C4-2B (cell line): ENCODE measurements at regions not wholly inside any gene's neighbourhood (a gene's known extent, or its start where the extent isn't known, plus 50 kb on each side); places are given as distances from the start of the nearest gene placed in this dataset.

Source experiments
- H3K27ac ChIP-seq: fragments of 450-650 bp; 2 replicates; pipeline ENCODE4 v1.5.1; 2017
- CTCF ChIP-seq: fragments of 450-650 bp; conservative IDR thresholded peaks from 2 replicates; pipeline ENCODE4 v1.5.1; 2017; ENCODE audit warnings: mild to moderate bottlenecking
- ZFX ChIP-seq: fragments of 450-650 bp; IDR thresholded peaks from 2 replicates; pipeline ENCODE4 v1.6.1; 2017

GRCh38 chr4:59120287-59120814 lies 2010.2 kb upstream of the IGFBP7 start:
- H3K27ac ChIP-seq, result no peak overlapping the region
- TF ChIP-seq ZFX, result no peak
- TF ChIP-seq CTCF, result no peak

- no peak overlapping the region for H3K27ac ChIP-seq
- TF ChIP-seq ZFX, result no peak
- no peak for TF ChIP-seq CTCF
Measured at GRCh38 chr4:59122626-59123025, 2012.4 kb upstream of the IGFBP7 start.

- TF ChIP-seq ZFX (no peak), CTCF (no peak)
- no peak overlapping the region for H3K27ac ChIP-seq
Measured at GRCh38 chr4:59126159-59126558, 2016.0 kb upstream of the IGFBP7 start.

GRCh38 chr4:59127006-59127405 lies 2016.8 kb upstream of the IGFBP7 start:
- no peak overlapping the region for H3K27ac ChIP-seq
- TF ChIP-seq CTCF, result no peak
- TF ChIP-seq ZFX, result no peak

- TF ChIP-seq ZFX (no peak), CTCF (no peak)
- no peak overlapping the region for H3K27ac ChIP-seq
Measured at GRCh38 chr4:59127743-59128142, 2017.6 kb upstream of the IGFBP7 start.

GRCh38 chr4:59135248-59135985 lies 2025.2 kb upstream of the IGFBP7 start:
- H3K27ac ChIP-seq, result no peak overlapping the region
- TF ChIP-seq ZFX (no peak), CTCF (no peak)

GRCh38 chr4:59161249-59161648 lies 2038.9 kb upstream of the ADGRL3 start:
- H3K27ac ChIP-seq, result no peak overlapping the region
- TF ChIP-seq CTCF (peak; percentile 30), ZFX (no peak)
